CD4-positive, alpha-beta memory T cell (primary cell): ENCODE measurements at regions not wholly inside any gene's neighbourhood (a gene's known extent, or its start where the extent isn't known, plus 50 kb on each side); places are given as distances from the start of the nearest gene placed in this dataset.

Experiments
- CTCF ChIA-PET: fragments of 350-600 bp; sonication (Branson Sonifier 250); formaldehyde crosslinking; loops from one replicate; lab custom pipeline; 2021; ENCODE audit warnings: inconsistent platforms; ENCODE audit not compliant: partially characterized antibody; lab: Charles Lee
- POLR2A ChIA-PET: fragments of 350-600 bp; sonication (Branson Sonifier 250); formaldehyde crosslinking; loops from one replicate; lab custom pipeline; 2021; ENCODE audit not compliant: partially characterized antibody; lab: Charles Lee
- DNase-seq, 5 donors: peaks; one replicate each; pipeline versions ENCODE4 v3.0.0 to v3.0.0-alpha.2; 2020 to 2022; ENCODE audit warnings: mixed read lengths in 1 of 5
- H3K27ac ChIP-seq: one replicate; pipeline ENCODE4 v1.7.0; 2013; ENCODE audit warnings: low read depth, low read length
- H3K27me3 ChIP-seq: 2 replicates; pipeline ENCODE4 v1.7.0; 2013; ENCODE audit warnings: mild to moderate bottlenecking, low read length, moderate library complexity; ENCODE audit not compliant: insufficient read depth
- H3K36me3 ChIP-seq: 2 replicates; pipeline ENCODE4 v1.7.0; 2013; ENCODE audit warnings: mild to moderate bottlenecking, low read length, moderate library complexity; ENCODE audit not compliant: insufficient read depth
- H3K4me1 ChIP-seq: 2 replicates; pipeline ENCODE4 v1.7.0; 2013; ENCODE audit warnings: mild to moderate bottlenecking, low read length, moderate library complexity; ENCODE audit not compliant: insufficient read depth
- H3K4me3 ChIP-seq, 2 donors: one replicate each; pipeline ENCODE4 v1.7.0; 2013; ENCODE audit warnings: low read length in 2 of 2, mild to moderate bottlenecking in 1 of 2
- H3K9me3 ChIP-seq, 2 donors: one replicate each; pipeline ENCODE4 v1.7.0; 2013; ENCODE audit warnings: low read length in 2 of 2, control low read depth in 1 of 2; ENCODE audit not compliant: control insufficient read depth in 1 of 2
- H3K27ac Mint-ChIP-seq, 7 donors: one replicate each; pipeline ENCODE4 v1.8.0; 2020 to 2021; ENCODE audit warnings: mixed read lengths in 7 of 7, mild to moderate bottlenecking in 6 of 7, inconsistent platforms in 3 of 7, moderate library complexity in 3 of 7
- H3K27me3 Mint-ChIP-seq, 2 donors: one replicate each; pipeline ENCODE4 v1.8.0; 2020 to 2021; ENCODE audit warnings: mixed read lengths in 2 of 2
- H3K36me3 Mint-ChIP-seq, 2 donors: one replicate each; pipeline ENCODE4 v1.8.0; 2020 to 2021; ENCODE audit warnings: mixed read lengths in 2 of 2, inconsistent platforms in 1 of 2, mild to moderate bottlenecking in 1 of 2
- H3K4me1 Mint-ChIP-seq, 4 donors: one replicate each; pipeline ENCODE4 v1.8.0; 2020 to 2021; ENCODE audit warnings: mixed read lengths in 4 of 4, mild to moderate bottlenecking in 1 of 4
- H3K4me3 Mint-ChIP-seq, 8 donors: one replicate each; pipeline ENCODE4 v1.8.0; 2020 to 2021; ENCODE audit warnings: mixed read lengths in 8 of 8, mild to moderate bottlenecking in 7 of 8, moderate library complexity in 6 of 8, inconsistent platforms in 3 of 8
- H3K9me3 Mint-ChIP-seq, 8 donors: one replicate each; pipeline ENCODE4 v1.8.0; 2020 to 2021; ENCODE audit warnings: mixed read lengths in 8 of 8, mild to moderate bottlenecking in 5 of 8, inconsistent platforms in 3 of 8, moderate library complexity in 1 of 8
- intact Hi-C: fragments of 100-400 bp; cut with micrococcal nuclease; formaldehyde crosslinking; loops from one replicate; pipeline ENCODE4 v1.15.1; 2023

DNA sequence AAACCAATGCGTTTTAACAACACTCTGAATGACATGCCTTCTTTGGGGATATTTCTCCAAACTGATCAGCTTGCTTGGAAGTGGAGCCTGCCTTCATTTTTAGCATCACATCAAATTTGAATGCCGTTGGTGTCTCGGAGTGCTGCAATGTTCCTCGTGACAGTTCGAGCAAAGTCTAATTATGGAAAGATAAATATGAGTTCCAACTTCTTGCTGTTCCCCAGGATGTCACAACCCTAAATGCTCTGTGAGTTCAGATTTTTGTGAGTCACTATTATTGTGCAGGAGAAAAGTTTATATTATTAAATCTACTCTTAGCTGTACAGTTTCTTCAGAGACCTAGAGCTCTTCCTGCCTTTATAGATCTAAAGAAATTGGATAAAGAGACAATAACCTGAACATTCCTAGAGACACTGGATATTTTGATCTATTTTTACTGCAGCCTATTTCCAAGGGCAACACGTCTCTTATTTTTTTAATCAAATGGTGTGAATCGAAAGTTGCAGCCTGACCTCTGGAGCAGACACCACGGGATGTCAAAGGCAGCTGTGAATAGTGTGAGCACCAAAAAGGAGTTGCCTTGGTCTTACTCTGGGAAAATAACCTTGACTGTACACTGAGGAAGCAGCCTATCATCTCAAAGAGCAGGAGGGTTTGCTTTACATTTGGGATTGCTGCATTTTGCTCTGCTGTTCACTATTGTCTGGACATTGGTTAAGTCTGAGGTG is 330.1 kb downstream of the TDRD15 start:
- H3K4me3 ChIP-seq = no peak overlapping the region
- H3K4me3 Mint-ChIP-seq = no peak overlapping the region
- H3K36me3 Mint-ChIP-seq = no peaks in the 10 kb centered on the region
- H3K4me1 Mint-ChIP-seq = no peaks in the 10 kb centered on the region
- POLR2A ChIA-PET = no interaction called here
- peaks cover 0 to 10% (median 5%) of the 10 kb centered on the region in 8 donors for H3K9me3 Mint-ChIP-seq
- no peaks in the 10 kb centered on the region for H3K27me3 Mint-ChIP-seq
- DNase-seq = no peak
- H3K9me3 ChIP-seq = no peaks in the 10 kb centered on the region
- no peaks in the 10 kb centered on the region for H3K4me1 ChIP-seq
- CTCF ChIA-PET = no interaction called here
- no peaks in the 10 kb centered on the region for H3K36me3 ChIP-seq
- H3K27me3 ChIP-seq = no peaks in the 10 kb centered on the region
- intact Hi-C loops = no loop called here
- H3K27ac Mint-ChIP-seq = no peak overlapping the region
- H3K27ac ChIP-seq = no peak overlapping the region

DNA sequence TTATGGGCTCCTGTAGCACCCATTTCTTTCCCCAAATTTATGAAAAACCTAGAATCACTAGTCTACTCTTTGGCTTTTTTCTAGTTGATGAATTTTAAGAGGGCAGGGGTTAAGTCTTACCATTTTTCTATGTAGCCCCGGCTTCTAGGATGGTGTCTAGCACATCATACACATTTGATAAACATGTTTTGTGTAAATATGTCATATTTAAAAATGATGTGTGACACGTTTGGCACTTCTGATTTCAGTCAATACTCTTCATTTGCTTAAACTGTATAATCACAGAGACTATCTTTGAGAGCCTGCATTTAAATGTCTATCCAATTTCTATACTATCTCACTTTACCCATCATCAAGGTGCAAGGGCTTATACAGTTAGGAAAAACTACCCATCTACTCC is 331.1 kb downstream of the TDRD15 start:
- DNase-seq = no peak
- Mint-ChIP-seq H3K4me1 (no peaks in the 10 kb centered on the region), H3K4me3 (no peak overlapping the region), H3K36me3 (no peaks in the 10 kb centered on the region), H3K27me3 (no peaks in the 10 kb centered on the region), H3K27ac (no peak overlapping the region), H3K9me3 (peaks cover 0 to 18% (median 6%) of the 10 kb centered on the region in 8 donors)
- Histone ChIP-seq H3K27me3 (no peaks in the 10 kb centered on the region), H3K4me3 (no peak overlapping the region), H3K9me3 (no peaks in the 10 kb centered on the region), H3K4me1 (no peaks in the 10 kb centered on the region), H3K27ac (no peak overlapping the region), H3K36me3 (no peaks in the 10 kb centered on the region)
- CTCF ChIA-PET = no interaction called here
- POLR2A ChIA-PET = no interaction called here
- intact Hi-C loops = no loop called here

DNA sequence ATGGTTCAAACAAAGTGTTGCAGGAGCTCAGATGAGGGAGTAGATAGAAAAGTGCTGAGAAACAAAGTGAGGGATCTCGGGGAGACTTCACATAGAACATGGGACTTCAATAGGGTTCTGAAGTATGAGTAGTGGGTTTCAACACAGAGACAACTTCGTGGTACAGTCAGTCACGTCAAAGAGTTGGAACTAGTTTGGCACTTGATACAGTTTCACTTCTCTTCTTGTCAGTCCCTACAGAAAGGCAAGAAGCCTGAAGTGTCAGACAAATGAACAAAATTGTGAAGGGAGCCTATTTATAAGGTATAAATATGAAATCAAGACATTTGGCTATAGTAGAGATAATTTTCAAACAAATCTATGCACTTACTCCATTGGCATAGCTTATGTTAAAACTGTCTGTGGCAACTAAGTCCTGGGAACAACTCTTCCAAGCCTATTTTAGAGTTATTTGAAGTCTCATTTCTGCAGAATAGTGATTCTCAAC is 338.0 kb downstream of the TDRD15 start:
- Histone ChIP-seq H3K36me3 (no peaks in the 10 kb centered on the region), H3K27me3 (no peaks in the 10 kb centered on the region), H3K4me1 (no peaks in the 10 kb centered on the region), H3K4me3 (no peak overlapping the region), H3K27ac (no peak overlapping the region), H3K9me3 (no peaks in the 10 kb centered on the region)
- POLR2A ChIA-PET = no interaction called here
- no peak overlapping the region for H3K4me3 Mint-ChIP-seq
- H3K27me3 Mint-ChIP-seq = no peaks in the 10 kb centered on the region
- CTCF ChIA-PET = no interaction called here
- H3K9me3 Mint-ChIP-seq = peaks cover 0 to 16% (median 10%) of the 10 kb centered on the region in 8 donors
- intact Hi-C loops = no loop called here
- H3K36me3 Mint-ChIP-seq = no peaks in the 10 kb centered on the region
- H3K27ac Mint-ChIP-seq = no peak overlapping the region
- DNase-seq = no peak
- no peaks in the 10 kb centered on the region for H3K4me1 Mint-ChIP-seq

DNA sequence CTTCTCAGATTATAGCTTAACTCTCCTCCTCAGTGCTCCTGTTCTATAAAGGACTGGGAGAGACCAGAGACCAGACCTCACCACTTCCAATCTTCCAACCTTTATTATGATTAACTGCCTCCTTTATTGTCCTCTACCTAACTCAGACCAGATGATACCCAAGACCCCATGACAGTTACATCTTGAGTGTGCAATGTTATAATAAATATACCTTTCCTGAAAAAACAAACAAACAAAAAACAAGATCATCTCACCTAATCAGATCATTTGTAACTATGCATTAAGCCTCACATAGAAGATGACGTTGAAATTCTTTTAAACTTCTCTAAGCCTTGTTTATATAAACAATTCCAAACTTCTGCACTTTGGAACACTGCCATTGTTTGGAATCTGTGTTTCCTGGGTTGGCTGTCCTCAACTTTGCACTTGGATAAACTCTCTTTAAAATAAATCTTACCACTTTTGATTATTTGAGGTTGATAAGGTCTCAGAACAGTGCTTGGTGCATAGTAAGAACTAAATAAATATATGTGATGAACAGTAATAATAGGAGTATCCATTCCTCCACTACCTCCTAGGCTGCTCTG is 342.7 kb downstream of the TDRD15 start:
- H3K27ac Mint-ChIP-seq = no peak overlapping the region
- CTCF ChIA-PET = no interaction called here
- Histone ChIP-seq H3K4me3 (no peak overlapping the region), H3K36me3 (no peaks in the 10 kb centered on the region), H3K27ac (no peak overlapping the region), H3K27me3 (no peaks in the 10 kb centered on the region), H3K9me3 (no peaks in the 10 kb centered on the region), H3K4me1 (no peaks in the 10 kb centered on the region)
- no peaks in the 10 kb centered on the region for H3K36me3 Mint-ChIP-seq
- intact Hi-C loops = no loop called here
- no peak overlapping the region for H3K4me3 Mint-ChIP-seq
- no peak for DNase-seq
- peaks cover 0 to 10% (median 3%) of the 10 kb centered on the region in 8 donors for H3K9me3 Mint-ChIP-seq
- no peaks in the 10 kb centered on the region for H3K4me1 Mint-ChIP-seq
- POLR2A ChIA-PET = no interaction called here
- no peaks in the 10 kb centered on the region for H3K27me3 Mint-ChIP-seq

DNA sequence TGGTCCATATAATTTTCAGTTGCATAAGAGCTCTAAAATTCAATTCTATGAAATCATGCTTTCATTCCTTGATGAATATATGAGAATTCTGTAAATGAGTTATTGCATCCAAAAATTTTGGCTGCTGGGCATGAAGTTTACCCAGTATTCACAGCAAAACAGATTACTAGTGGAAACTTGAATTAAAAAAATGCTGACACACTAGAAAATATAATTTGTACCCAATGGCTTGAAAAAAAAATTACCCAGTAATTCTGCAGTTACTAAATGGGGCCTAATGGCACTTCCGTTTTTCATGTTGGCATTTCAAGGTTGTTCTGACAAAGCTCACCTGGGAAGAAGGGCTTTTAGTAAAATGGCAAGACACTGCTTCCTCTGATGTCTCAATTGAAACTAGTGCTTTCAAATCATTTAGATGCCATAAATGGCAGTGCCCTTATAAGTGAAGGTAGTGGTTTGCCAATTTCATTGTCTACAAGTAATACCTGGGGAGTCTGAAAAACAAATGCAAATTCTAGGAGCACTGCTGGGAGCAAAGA is 343.6 kb downstream of the TDRD15 start:
- Histone ChIP-seq H3K27ac (no peak overlapping the region), H3K4me3 (no peak overlapping the region), H3K9me3 (no peaks in the 10 kb centered on the region), H3K27me3 (no peaks in the 10 kb centered on the region), H3K4me1 (no peaks in the 10 kb centered on the region), H3K36me3 (no peaks in the 10 kb centered on the region)
- Mint-ChIP-seq H3K27ac (no peak overlapping the region), H3K9me3 (peaks cover 0 to 9% (median 3%) of the 10 kb centered on the region in 8 donors), H3K4me1 (no peaks in the 10 kb centered on the region), H3K27me3 (no peaks in the 10 kb centered on the region), H3K4me3 (no peak overlapping the region), H3K36me3 (no peaks in the 10 kb centered on the region)
- ChIA-PET CTCF (interaction anchor here (0.7 kb wide), 1 partner anchor 35 kb away, joined by 3 read pairs; no protein-coding TSS in a partner anchor), POLR2A (no interaction called here)
- no peak for DNase-seq
- intact Hi-C loops = no loop called here

DNA sequence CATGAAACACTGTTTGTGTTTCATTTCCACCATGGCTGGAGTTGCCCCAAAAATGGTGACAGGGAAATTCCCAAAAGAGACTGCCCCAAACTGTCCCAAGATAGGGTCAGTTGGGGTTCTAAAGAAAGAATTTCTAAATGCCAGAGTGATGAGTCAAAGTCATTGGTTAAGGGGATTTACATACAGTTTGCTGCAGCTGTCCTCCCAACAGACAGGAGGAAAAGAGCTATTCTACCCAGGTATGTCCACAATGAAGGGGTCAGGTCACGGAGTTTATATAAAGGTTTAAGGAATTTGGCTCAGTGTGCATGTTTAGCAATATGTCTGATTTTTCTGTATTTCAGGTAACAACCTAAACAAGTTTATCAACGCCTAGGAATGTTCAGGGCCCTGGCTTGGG is 344.1 kb downstream of the TDRD15 start:
- Histone ChIP-seq H3K27ac (no peak overlapping the region), H3K4me3 (no peak overlapping the region), H3K36me3 (no peaks in the 10 kb centered on the region), H3K27me3 (no peaks in the 10 kb centered on the region), H3K9me3 (no peaks in the 10 kb centered on the region), H3K4me1 (no peaks in the 10 kb centered on the region)
- no peaks in the 10 kb centered on the region for H3K4me1 Mint-ChIP-seq
- no peaks in the 10 kb centered on the region for H3K27me3 Mint-ChIP-seq
- H3K27ac Mint-ChIP-seq = no peak overlapping the region
- H3K36me3 Mint-ChIP-seq = no peaks in the 10 kb centered on the region
- ChIA-PET CTCF (interaction anchor here (0.7 kb wide), 1 partner anchor 34 kb away, joined by 3 read pairs; no protein-coding TSS in a partner anchor), POLR2A (no interaction called here)
- peaks cover 0 to 9% (median 3%) of the 10 kb centered on the region in 8 donors for H3K9me3 Mint-ChIP-seq
- DNase-seq = no peak
- H3K4me3 Mint-ChIP-seq = no peak overlapping the region
- intact Hi-C loops = no loop called here

DNA sequence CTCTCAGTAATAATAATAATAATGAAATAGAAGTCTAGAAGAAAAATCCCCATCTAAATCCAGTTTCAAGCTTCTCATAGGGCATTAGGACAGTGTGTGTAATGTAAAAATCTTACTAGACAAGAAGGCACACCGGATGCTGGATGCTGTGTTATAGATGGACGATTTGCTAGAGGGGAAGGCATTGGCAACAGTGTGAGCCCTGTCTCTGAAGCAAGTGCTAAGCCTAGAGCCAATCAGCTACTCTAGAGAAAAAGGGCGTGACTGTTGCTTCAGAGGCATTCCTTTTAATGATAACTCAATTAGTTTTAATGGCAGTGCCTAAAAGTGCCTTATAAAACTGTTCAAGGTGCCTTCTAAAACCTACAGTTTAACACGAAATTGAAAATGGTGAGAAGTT is 344.9 kb downstream of the TDRD15 start:
- Mint-ChIP-seq H3K36me3 (no peaks in the 10 kb centered on the region), H3K27me3 (no peaks in the 10 kb centered on the region), H3K27ac (no peak overlapping the region), H3K9me3 (peaks cover 0 to 9% (median 3%) of the 10 kb centered on the region in 8 donors), H3K4me3 (no peak overlapping the region), H3K4me1 (no peaks in the 10 kb centered on the region)
- intact Hi-C loops = no loop called here
- H3K27ac ChIP-seq = no peak overlapping the region
- no peak overlapping the region for H3K4me3 ChIP-seq
- no peaks in the 10 kb centered on the region for H3K27me3 ChIP-seq
- no peaks in the 10 kb centered on the region for H3K9me3 ChIP-seq
- CTCF ChIA-PET = no interaction called here
- POLR2A ChIA-PET = no interaction called here
- no peaks in the 10 kb centered on the region for H3K36me3 ChIP-seq
- DNase-seq = no peak
- no peaks in the 10 kb centered on the region for H3K4me1 ChIP-seq
